HG03460 (cell line): ENCODE measurements at regions not wholly inside any gene's neighbourhood (a gene's known extent, or its start where the extent isn't known, plus 50 kb on each side); places are given as distances from the start of the nearest gene placed in this dataset.
"Not testable (repeated sequence)": the region's sequence is repeated elsewhere in the genome, so short reads cannot be mapped to it uniquely, and the experiment has no call there.

ENCODE experiments used
- ATAC-seq: cut with Tn5 transposase; IDR thresholded peaks from one replicate; pipeline ENCODE4 v1.9.1; 2021; ENCODE audit not compliant: unreplicated experiment

- ATAC-seq: peak; percentile 44
These were observed 175.5 kb downstream of the TFAP2B start for GRCh38 chr6:50993941-50994720.

GRCh38 chr6:50995036-50995435 lies 176.4 kb downstream of the TFAP2B start:
- no peak for ATAC-seq

GRCh38 chr6:50998905-50999304 lies 180.2 kb downstream of the TFAP2B start:
- ATAC-seq: no peak

- no peak for ATAC-seq
These were observed 182.7 kb downstream of the TFAP2B start for GRCh38 chr6:51001399-51001798.

GRCh38 chr6:51004380-51004779 lies 185.7 kb downstream of the TFAP2B start:
- no peak for ATAC-seq

- ATAC-seq: no peak
These were observed 187.1 kb downstream of the TFAP2B start for GRCh38 chr6:51005779-51006178.

GRCh38 chr6:51007237-51007636 lies 188.6 kb downstream of the TFAP2B start:
- no peak for ATAC-seq

- not testable (repeated sequence) for ATAC-seq
These were observed 190.0 kb downstream of the TFAP2B start for GRCh38 chr6:51008693-51009092.

GRCh38 chr6:51013376-51013775 lies 194.7 kb downstream of the TFAP2B start:
- no peak for ATAC-seq

- no peak for ATAC-seq
These were observed 196.7 kb downstream of the TFAP2B start for GRCh38 chr6:51015394-51015793.

- no peak for ATAC-seq
These were observed 197.8 kb downstream of the TFAP2B start for GRCh38 chr6:51016489-51016888.

GRCh38 chr6:51019806-51020205 lies 201.1 kb downstream of the TFAP2B start:
- ATAC-seq: no peak

- ATAC-seq: no peak
These were observed 202.5 kb downstream of the TFAP2B start for GRCh38 chr6:51021171-51021570.

- no peak for ATAC-seq
These were observed 205.5 kb downstream of the TFAP2B start for GRCh38 chr6:51024126-51024525.

GRCh38 chr6:51025082-51025777 lies 206.6 kb downstream of the TFAP2B start:
- ATAC-seq: no peak

- no peak for ATAC-seq
These were observed 208.8 kb downstream of the TFAP2B start for GRCh38 chr6:51027283-51028065.

GRCh38 chr6:51028276-51028675 lies 209.6 kb downstream of the TFAP2B start:
- ATAC-seq: no peak

- no peak for ATAC-seq
These were observed 210.9 kb downstream of the TFAP2B start for GRCh38 chr6:51029561-51029960.

- ATAC-seq: no peak
These were observed 226.9 kb downstream of the TFAP2B start for GRCh38 chr6:51045548-51045947.

GRCh38 chr6:51049288-51049982 lies 230.8 kb downstream of the TFAP2B start:
- no peak for ATAC-seq
